ENCODE measurements at regions not wholly inside any gene's neighbourhood (a gene's known extent, or its start where the extent isn't known, plus 50 kb on each side); places are given as distances from the start of the nearest gene placed in this dataset.
"Not testable (repeated sequence)": the region's sequence is repeated elsewhere in the genome, so short reads cannot be mapped to it uniquely, and the experiment has no call there.

GRCh38 chrX:445727-446126 is 59.0 kb upstream of the PPP2R3B start:
- no peak overlapping the region for H3K4me3 ChIP-seq (ENCODE audit: low read depth, low read length)
- no peak for DNase-seq (ENCODE audit: low read depth)
- TF ChIP-seq CTCF (IDR thresholded peaks at IDR 0.05; ENCODE audit: insufficient read depth, low read depth, low read length), result no peak

- TF ChIP-seq CTCF (IDR thresholded peaks at IDR 0.05; ENCODE audit: insufficient read depth, low read depth, low read length), result no peak
- no peak for DNase-seq (ENCODE audit: low read depth)
- H3K4me3 ChIP-seq (ENCODE audit: low read depth, low read length), result no peak overlapping the region
Observed at GRCh38 chrX:446245-446644, 59.5 kb upstream of the PPP2R3B start.

GRCh38 chrX:447052-447451 is 60.3 kb upstream of the PPP2R3B start:
- TF ChIP-seq CTCF (IDR thresholded peaks at IDR 0.05; ENCODE audit: insufficient read depth, low read depth, low read length), result no peak
- no peak for DNase-seq (ENCODE audit: low read depth)
- H3K4me3 ChIP-seq (ENCODE audit: low read depth, low read length), result no peak overlapping the region

GRCh38 chrX:451750-452149 is 65.0 kb upstream of the PPP2R3B start:
- H3K4me3 ChIP-seq (ENCODE audit: low read depth, low read length); DNase-seq (ENCODE audit: low read depth): not testable (repeated sequence)

- no peak for TF ChIP-seq CTCF (IDR thresholded peaks at IDR 0.05; ENCODE audit: insufficient read depth, low read depth, low read length)
- no peak overlapping the region for H3K4me3 ChIP-seq (ENCODE audit: low read depth, low read length)
- DNase-seq (ENCODE audit: low read depth), result no peak
Observed at GRCh38 chrX:452598-452997, 65.9 kb upstream of the PPP2R3B start.

GRCh38 chrX:454514-454913 is 67.8 kb upstream of the PPP2R3B start:
- H3K4me3 ChIP-seq (ENCODE audit: low read depth, low read length); DNase-seq (ENCODE audit: low read depth): not testable (repeated sequence)

- no peak for TF ChIP-seq CTCF (IDR thresholded peaks at IDR 0.05; ENCODE audit: insufficient read depth, low read depth, low read length)
- no peak for DNase-seq (ENCODE audit: low read depth)
- no peak overlapping the region for H3K4me3 ChIP-seq (ENCODE audit: low read depth, low read length)
Observed at GRCh38 chrX:455199-455598, 68.5 kb upstream of the PPP2R3B start.

- no peak for TF ChIP-seq CTCF (IDR thresholded peaks at IDR 0.05; ENCODE audit: insufficient read depth, low read depth, low read length)
- DNase-seq (ENCODE audit: low read depth), result no peak
- H3K4me3 ChIP-seq (ENCODE audit: low read depth, low read length), result no peak overlapping the region
Observed at GRCh38 chrX:455673-456072, 69.0 kb upstream of the PPP2R3B start.
